PC-9 (cell line): ENCODE measurements at regions not wholly inside any gene's neighbourhood (a gene's known extent, or its start where the extent isn't known, plus 50 kb on each side); places are given as distances from the start of the nearest gene placed in this dataset.

Source experiments
- BruUV-seq: library from RNA; stranded (reverse); fragments of 400-500 nt; replicated peaks from 2 replicates; lab custom pipeline; 2021; lab: Mats Ljungman, UMichigan
- CTCF ChIA-PET: fragments of 300-600 bp; sonication (Branson Sonifier 250); formaldehyde crosslinking; loops from one replicate; lab custom pipeline; 2022; ENCODE audit warnings: antibody characterized with exemption; lab: Charles Lee
- POLR2A ChIA-PET: fragments of 300-600 bp; sonication (Branson Sonifier 250); formaldehyde crosslinking; loops from one replicate; lab custom pipeline; 2022; ENCODE audit warnings: antibody characterized with exemption; ENCODE audit not compliant: unreplicated experiment; lab: Charles Lee
- DNase-seq, 2 experiments: peaks; one replicate each; pipeline versions ENCODE4 v3.0.0 to v3.0.0-alpha.2; 2015 to 2022; ENCODE audit warnings: mixed read lengths in 1 of 2
- H2AFZ ChIP-seq: fragments of 200-600 bp; sonication (generic); 2 replicates; pipeline ENCODE4 v1.8.1; 2017; ENCODE audit warnings: antibody characterized with exemption
- H3F3A ChIP-seq: fragments of 200-600 bp; sonication (generic); 2 replicates; pipeline ENCODE4 v1.8.1; 2017; ENCODE audit warnings: antibody characterized with exemption, mild to moderate bottlenecking, low read depth; ENCODE audit not compliant: insufficient read depth
- H3K27ac ChIP-seq: fragments of 200-600 bp; sonication (generic); 2 replicates; pipeline ENCODE4 v1.6.1; 2016; ENCODE audit warnings: mixed run types
- H3K27me3 ChIP-seq: fragments of 200-600 bp; sonication (generic); 2 replicates; pipeline ENCODE4 v1.6.1; 2016; ENCODE audit warnings: low read depth, mixed run types; ENCODE audit not compliant: insufficient read depth
- H3K36me3 ChIP-seq: fragments of 200-600 bp; sonication (generic); 2 replicates; pipeline ENCODE4 v1.6.1; 2016; ENCODE audit warnings: low read depth, mixed run types
- H3K4me1 ChIP-seq: fragments of 200-600 bp; sonication (generic); replicated peaks from 2 replicates; pipeline ENCODE4 v1.6.1; 2016; ENCODE audit warnings: mixed run types; ENCODE audit not compliant: insufficient read depth
- H3K4me2 ChIP-seq: fragments of 200-600 bp; sonication (generic); 2 replicates; pipeline ENCODE4 v1.6.1; 2017; ENCODE audit warnings: mixed run types
- H3K4me3 ChIP-seq: fragments of 200-600 bp; sonication (generic); 2 replicates; pipeline ENCODE4 v1.6.1; 2016; ENCODE audit warnings: mixed run types
- H3K79me2 ChIP-seq: fragments of 200-600 bp; sonication (generic); 2 replicates; pipeline ENCODE4 v1.6.1; 2017; ENCODE audit warnings: low read depth, mixed run types
- H3K9me2 ChIP-seq: fragments of 200-600 bp; sonication (generic); 2 replicates; pipeline ENCODE4 v1.8.1; 2017; ENCODE audit warnings: mild to moderate bottlenecking; ENCODE audit not compliant: insufficient read depth
- H3K9me3 ChIP-seq: fragments of 200-600 bp; sonication (generic); 2 replicates; pipeline ENCODE4 v1.8.1; 2016; ENCODE audit warnings: low read depth; ENCODE audit not compliant: insufficient read depth
- H4K20me1 ChIP-seq: fragments of 200-600 bp; sonication (generic); 2 replicates; pipeline ENCODE4 v1.8.1; 2017; ENCODE audit not compliant: insufficient read depth
- EZH2 ChIP-seq: fragments of 200-600 bp; sonication (generic); IDR thresholded peaks from 2 replicates; pipeline ENCODE4 v1.8.0; 2017; ENCODE audit warnings: antibody characterized with exemption, low read depth
- intact Hi-C: fragments of 100-400 bp; cut with micrococcal nuclease; formaldehyde crosslinking; loops from one replicate; pipeline ENCODE4 v1.10.0; 2022; ENCODE audit not compliant: unreplicated experiment
- TF ChIP-seq, protein P1 (sequence below): fragments of 200-600 bp; sonication (generic); conservative IDR thresholded peaks from 2 replicates; pipeline ENCODE4 v1.6.1; 2017; ENCODE audit warnings: mixed run types, antibody characterized with exemption, mild to moderate bottlenecking, moderate library complexity

DNA sequence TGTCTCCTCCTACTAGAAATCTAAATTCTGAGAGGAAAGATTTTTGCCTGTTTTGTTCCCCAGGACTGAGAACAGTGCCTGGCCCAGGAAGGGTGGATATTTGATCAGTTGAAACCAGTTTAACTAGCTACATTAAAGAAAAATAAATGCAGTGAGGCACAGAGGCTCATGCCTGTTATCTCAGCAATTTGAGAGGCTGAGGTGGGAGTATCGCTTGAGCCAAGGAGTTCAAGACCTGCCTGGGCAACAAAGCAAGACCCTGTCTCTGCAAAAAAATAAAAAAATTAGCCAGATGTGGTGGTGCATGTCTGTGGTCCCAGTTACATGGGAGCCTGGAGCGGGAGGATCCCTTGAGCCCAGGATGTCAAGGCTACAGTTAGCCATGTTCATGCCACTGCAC is 104.8 kb upstream of the CPEB4 start:
- H3K4me1 ChIP-seq: peaks cover 45% of the 10 kb centered on the region

GRCh38 chr5:173785400-173785799 is 102.7 kb upstream of the CPEB4 start:
- Histone ChIP-seq H3K9me2 (no peaks in the 10 kb centered on the region), H3K9me3 (no peaks in the 10 kb centered on the region), H3K27ac (no peak overlapping the region), H3K4me1 (peaks cover 54% of the 10 kb centered on the region), H3K4me2 (no peak overlapping the region), H3F3A (peaks cover 29% of the 10 kb centered on the region; the same call in 1 of the 2 replicates), H3K27me3 (no peaks in the 10 kb centered on the region), H3K4me3 (no peak overlapping the region), H4K20me1 (no peaks in the 10 kb centered on the region), H3K36me3 (no peaks in the 10 kb centered on the region), H3K79me2 (no peaks in the 10 kb centered on the region), H2AFZ (no peak overlapping the region)
- ChIA-PET POLR2A (no interaction called here), CTCF (no interaction called here)
- no peak for DNase-seq
- BruUV-seq: no TSS peak
- intact Hi-C loops: loop anchor here (10.0 kb wide), 1 partner anchor 461 kb away; the partner anchor contains the start of gene STC2
- TF ChIP-seq EZH2: no peak
- TF ChIP-seq, protein P1, sequence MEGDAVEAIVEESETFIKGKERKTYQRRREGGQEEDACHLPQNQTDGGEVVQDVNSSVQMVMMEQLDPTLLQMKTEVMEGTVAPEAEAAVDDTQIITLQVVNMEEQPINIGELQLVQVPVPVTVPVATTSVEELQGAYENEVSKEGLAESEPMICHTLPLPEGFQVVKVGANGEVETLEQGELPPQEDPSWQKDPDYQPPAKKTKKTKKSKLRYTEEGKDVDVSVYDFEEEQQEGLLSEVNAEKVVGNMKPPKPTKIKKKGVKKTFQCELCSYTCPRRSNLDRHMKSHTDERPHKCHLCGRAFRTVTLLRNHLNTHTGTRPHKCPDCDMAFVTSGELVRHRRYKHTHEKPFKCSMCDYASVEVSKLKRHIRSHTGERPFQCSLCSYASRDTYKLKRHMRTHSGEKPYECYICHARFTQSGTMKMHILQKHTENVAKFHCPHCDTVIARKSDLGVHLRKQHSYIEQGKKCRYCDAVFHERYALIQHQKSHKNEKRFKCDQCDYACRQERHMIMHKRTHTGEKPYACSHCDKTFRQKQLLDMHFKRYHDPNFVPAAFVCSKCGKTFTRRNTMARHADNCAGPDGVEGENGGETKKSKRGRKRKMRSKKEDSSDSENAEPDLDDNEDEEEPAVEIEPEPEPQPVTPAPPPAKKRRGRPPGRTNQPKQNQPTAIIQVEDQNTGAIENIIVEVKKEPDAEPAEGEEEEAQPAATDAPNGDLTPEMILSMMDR: no peak

More for the DNA sequence above, 104.8 kb upstream of the CPEB4 start:
- H3K27ac ChIP-seq: peak overlapping the region; percentile 78
- ChIA-PET POLR2A (interaction anchor here (0.7 kb wide), 2 partner anchors 11 to 180 kb away, joined by 3 to 4 read pairs; no protein-coding TSS in a partner anchor), CTCF (no interaction called here)
- no peaks in the 10 kb centered on the region for H4K20me1 ChIP-seq
- no peaks in the 10 kb centered on the region for H3K27me3 ChIP-seq
- TF ChIP-seq EZH2: no peak
- TF ChIP-seq, protein P1: no peak
- BruUV-seq: no TSS peak
- H2AFZ ChIP-seq: no peak overlapping the region; the same call in 1 of the 2 replicates
- H3K9me2 ChIP-seq: no peaks in the 10 kb centered on the region
- peak overlapping the region; percentile 56; the same call in 1 of the 2 replicates for H3K4me2 ChIP-seq
- H3K9me3 ChIP-seq: no peaks in the 10 kb centered on the region
- H3K79me2 ChIP-seq: no peaks in the 10 kb centered on the region
- intact Hi-C loops: loop anchor here (10.0 kb wide), 1 partner anchor 459 kb away; the partner anchor contains the start of gene STC2
- H3K36me3 ChIP-seq: no peaks in the 10 kb centered on the region
- H3K4me3 ChIP-seq: no peak overlapping the region
- peaks cover 19% of the 10 kb centered on the region; the same call in 1 of the 2 replicates for H3F3A ChIP-seq
- DNase-seq: no peak

- DNase-seq: no peak
- no peak overlapping the region for H3K27ac ChIP-seq
- H3F3A ChIP-seq: peaks cover 29% of the 10 kb centered on the region; the same call in 1 of the 2 replicates
- BruUV-seq: no TSS peak
- no peaks in the 10 kb centered on the region for H3K27me3 ChIP-seq
- no peak for TF ChIP-seq EZH2
- TF ChIP-seq, protein P1: no peak
- H3K4me3 ChIP-seq: no peak overlapping the region
- no peak overlapping the region for H2AFZ ChIP-seq
- H3K4me2 ChIP-seq: no peak overlapping the region
- intact Hi-C loops: loop anchor here (10.0 kb wide), 1 partner anchor 461 kb away; the partner anchor contains the start of gene STC2
- peaks cover 54% of the 10 kb centered on the region for H3K4me1 ChIP-seq
- ChIA-PET CTCF (no interaction called here), POLR2A (interaction anchor here (0.5 to 0.6 kb wide), 3 partner anchors 22 to 578 kb away, joined by 3 to 5 read pairs (median 3); no protein-coding TSS in a partner anchor)
- H3K9me2 ChIP-seq: no peaks in the 10 kb centered on the region
- no peaks in the 10 kb centered on the region for H3K9me3 ChIP-seq
- no peaks in the 10 kb centered on the region for H3K79me2 ChIP-seq
- H3K36me3 ChIP-seq: no peaks in the 10 kb centered on the region
- no peaks in the 10 kb centered on the region for H4K20me1 ChIP-seq
Observed at GRCh38 chr5:173785866-173786265, 102.3 kb upstream of the CPEB4 start.
